K562 (cell line): ENCODE measurements at regions not wholly inside any gene's neighbourhood (a gene's known extent, or its start where the extent isn't known, plus 50 kb on each side); places are given as distances from the start of the nearest gene placed in this dataset.

ENCODE experiments used
- ATAC-seq: fragments of 200-7000 bp; cut with Tn5 transposase; 3 replicates; pipeline ENCODE4 v1.9.1; 2020; ENCODE audit warnings: moderate library complexity
- BruUV-seq: library from RNA; stranded (reverse); fragments of 400-500 nt; replicated peaks from 2 replicates; lab custom pipeline; 2021; lab: Mats Ljungman, UMichigan
- CTCF ChIA-PET: fragments of 300-600 bp; formaldehyde crosslinking; extraction: SDS; loops from one replicate; lab custom pipeline; 2021; ENCODE audit warnings: low intra/inter-chr PET ratio; lab: Yijun Ruan, JAX
- POLR2A ChIA-PET: fragments of 300-600, 350-650 bp; sonication (Branson Sonifier 250); formaldehyde crosslinking; extraction: SDS; loops from one replicate; lab custom pipeline; 2021; ENCODE audit warnings: antibody characterized with exemption, inconsistent platforms; lab: Yijun Ruan, JAX
- DNase-seq, 4 experiments: peaks; one replicate each; pipeline versions ENCODE4 v3.0.0 to v3.0.0-alpha.2; 2011 to 2018; ENCODE audit warnings: low spot score in 3 of 4, mixed read lengths in 3 of 4; ENCODE audit errors: extremely low read depth in 1 of 4
- FAIRE-seq: peaks from 2 replicates; lab custom pipeline; 2011; peaks lifted over from hg19 to GRCh38; lab: Jason Lieb, UNC
- H2AFZ ChIP-seq: 2 replicates; pipeline ENCODE4 v1.6.0; 2011; ENCODE audit warnings: low read depth, low read length, control low read depth, inconsistent platforms
- H3K27ac ChIP-seq: fragments of 200-600 bp; 3 replicates; pipeline ENCODE4 v1.8.0; 2011; ENCODE audit warnings: low read depth, mild to moderate bottlenecking, control low read depth, inconsistent platforms, low read length, moderate library complexity, mixed read lengths; ENCODE audit errors: extremely low read depth
- H3K27me3 ChIP-seq, 2 experiments: fragments of 300-600 bp in 1 of 2; 2 replicates in 1 of 2; 3 replicates in 1 of 2; pipeline versions ENCODE4 v1.6.0 to v1.8.0; 2011; ENCODE audit warnings: inconsistent platforms in 2 of 2, low read length in 2 of 2, mild to moderate bottlenecking in 1 of 2, mixed read lengths in 1 of 2, moderate library complexity in 1 of 2; ENCODE audit not compliant: control insufficient read depth in 2 of 2, insufficient read depth in 2 of 2
- H3K36me3 ChIP-seq: fragments of 300-600 bp; 3 replicates; pipeline ENCODE4 v1.8.0; 2011; ENCODE audit warnings: mild to moderate bottlenecking, low read length, inconsistent platforms; ENCODE audit not compliant: control insufficient read depth, insufficient read depth
- H3K4me1 ChIP-seq, 2 experiments: fragments of 200-600 bp in 1 of 2; replicated peaks in 1 of 2; 2 replicates in 1 of 2; 3 replicates in 1 of 2; pipeline versions ENCODE4 v1.5.1 to v1.8.0; 2011; ENCODE audit warnings: inconsistent platforms in 2 of 2, low read length in 2 of 2, mild to moderate bottlenecking in 1 of 2, mixed read lengths in 1 of 2, moderate library complexity in 1 of 2; ENCODE audit not compliant: control insufficient read depth in 2 of 2, insufficient read depth in 2 of 2
- H3K4me2 ChIP-seq: 2 replicates; pipeline ENCODE4 v1.6.1; 2011; ENCODE audit warnings: low read length, control low read depth, inconsistent platforms, mixed read lengths; ENCODE audit not compliant: insufficient read depth
- H3K4me3 ChIP-seq: fragments of 200-600 bp; sonication (generic), shearing (Covaris generic); 2 replicates; pipeline ENCODE4 v1.5.1; 2016; ENCODE audit warnings: control low read depth, inconsistent platforms
- H3K79me2 ChIP-seq: fragments of 200-600 bp; 3 replicates; pipeline ENCODE4 v1.8.0; 2011; ENCODE audit warnings: low read length, inconsistent platforms; ENCODE audit not compliant: control insufficient read depth, insufficient read depth
- H3K9ac ChIP-seq, 2 experiments: 2 replicates each; pipeline versions ENCODE4 v1.6.0 to v1.6.1; 2011; ENCODE audit warnings: low read depth in 2 of 2, low read length in 2 of 2, control low read depth in 1 of 2, inconsistent platforms in 1 of 2, mild to moderate bottlenecking in 1 of 2, mixed read lengths in 1 of 2; ENCODE audit not compliant: insufficient read depth in 1 of 2
- H3K9me1 ChIP-seq: one replicate; pipeline ENCODE4 v1.6.0; 2011; ENCODE audit warnings: inconsistent platforms, mild to moderate bottlenecking, low read length, moderate library complexity; ENCODE audit not compliant: control insufficient read depth, insufficient read depth
- H3K9me3 ChIP-seq: replicated peaks from 2 replicates; pipeline ENCODE4 v1.5.1; 2011; ENCODE audit warnings: low read depth, low read length, inconsistent platforms; ENCODE audit not compliant: control insufficient read depth, insufficient read depth
- H4K20me1 ChIP-seq: replicated peaks from 2 replicates; pipeline ENCODE4 v1.6.1; 2011; ENCODE audit warnings: low read length, inconsistent platforms, mixed read lengths; ENCODE audit not compliant: control insufficient read depth, insufficient read depth
- CSDE1 ChIP-seq, 2 experiments: fragments of 450-650 bp; IDR thresholded peaks; 2 replicates each; pipeline ENCODE4 v1.6.1; 2016; ENCODE audit warnings: mild to moderate bottlenecking in 1 of 2
- MED1 ChIP-seq: sonication (generic); formaldehyde crosslinking; IDR thresholded peaks from 2 replicates; pipeline ENCODE4 v1.8.1; 2023; ENCODE audit warnings: missing genetic modification reagents, borderline replicate concordance
- PHB2 ChIP-seq: fragments of 450-650 bp; IDR thresholded peaks from 2 replicates; pipeline ENCODE4 v1.6.1; 2017; ENCODE audit warnings: low read depth
- PHTF2 ChIP-seq: fragments of 250-450 bp; sonication (Bioruptor Pico); IDR thresholded peaks from 2 replicates; pipeline ENCODE4 v1.5.0; 2021; ENCODE audit warnings: mild to moderate bottlenecking
- TOE1 ChIP-seq, 2 experiments: fragments of 450-650 bp in 1 of 2; sonication (generic) in 1 of 2; formaldehyde crosslinking in 1 of 2; IDR thresholded peaks; 2 replicates each; pipeline versions ENCODE4 v1.7.1 to v1.8.0; 2016 to 2022; ENCODE audit warnings: borderline replicate concordance in 2 of 2, mild to moderate bottlenecking in 2 of 2, antibody characterized with exemption in 1 of 2, inconsistent platforms in 1 of 2, low read depth in 1 of 2, missing genetic modification reagents in 1 of 2, moderate library complexity in 1 of 2
- ZBTB11 ChIP-seq, 3 experiments: fragments of 200-800 bp in 1 of 3; fragments of 250-450 bp in 1 of 3; fragments of 450-650 bp in 1 of 3; sonication (Bioruptor Pico) in 1 of 3; sonication (Bioruptor generic) in 1 of 3; formaldehyde crosslinking in 1 of 3; IDR thresholded peaks; 2 replicates each; pipeline versions ENCODE4 v1.6.1 to v1.8.0; 2016 to 2022; ENCODE audit warnings: mild to moderate bottlenecking in 2 of 3, missing genetic modification characterization in 2 of 3, missing compliant biosample characterization in 1 of 3, moderate library complexity in 1 of 3
- ZNF282 ChIP-seq: sonication (generic); formaldehyde crosslinking; IDR thresholded peaks from 2 replicates; pipeline ENCODE4 v1.8.1; 2023; ENCODE audit warnings: missing genetic modification reagents
- ZNF592 ChIP-seq: fragments of 450-650 bp; IDR thresholded peaks from 2 replicates; pipeline ENCODE4 v1.6.1; 2017; ENCODE audit warnings: antibody characterized with exemption, mild to moderate bottlenecking
- WGBS: fragments of 100-300 bp; shearing (Covaris generic); methylation state at CpG from one replicate; pipeline ENCODE4 v1.1.6; 2016; ENCODE audit warnings: low coverage, mixed read lengths; ENCODE audit not compliant: insufficient coverage; ENCODE audit errors: missing lambda C conversion rate; 5-methylcytosine and 5-hydroxymethylcytosine counted together
- in situ Hi-C: fragments of 300-500 bp; cut with MboI; formaldehyde crosslinking; loops from 4 replicates; pipeline ENCODE4 v1.15.0; 2018; ENCODE audit warnings: inconsistent platforms, mixed read lengths
- intact Hi-C: fragments of 100-400 bp; cut with micrococcal nuclease; formaldehyde crosslinking; loops from 2 replicates; pipeline ENCODE4 v1.14.2; 2022

GRCh38 chr7:108659261-108659660 is 89.6 kb downstream of the DNAJB9 start:
- Histone ChIP-seq H3K27ac (no peak overlapping the region), H3K4me3 (no peak overlapping the region), H3K27me3 (peaks cover 0 to 11% of the 10 kb centered on the region in 2 experiments; a peak in 2 of 5 replicates), H4K20me1 (no peaks in the 10 kb centered on the region), H3K36me3 (no peaks in the 10 kb centered on the region), H3K9ac (no peak overlapping the region), H3K9me3 (no peaks in the 10 kb centered on the region), H3K4me2 (no peak overlapping the region), H3K4me1 (no peaks in the 10 kb centered on the region), H3K79me2 (no peaks in the 10 kb centered on the region), H3K9me1 (no peaks in the 10 kb centered on the region), H2AFZ (no peak overlapping the region)
- WGBS = 3% methylated on average over 3 of the region's 3 CpGs
- POLR2A ChIA-PET = no interaction called here
- ATAC-seq (no peak), DNase-seq (no peak), FAIRE-seq (no peak)
- intact Hi-C loops = no loop called here
- in situ Hi-C loops = no loop called here
- TF ChIP-seq CSDE1 (IDR thresholded peaks at IDR 0.05) (no peak), TOE1 (IDR thresholded peaks at IDR 0.05; ENCODE audit: borderline replicate concordance) (no peak), TOE1 (CRISPR knock-in tag; IDR thresholded peaks at IDR 0.05; ENCODE audit: borderline replicate concordance, low read depth) (no peak)
- CTCF ChIA-PET = no interaction called here
- no TSS peak for BruUV-seq

GRCh38 chr7:108659867-108660266 is 90.2 kb downstream of the DNAJB9 start:
- H3K36me3 ChIP-seq = no peaks in the 10 kb centered on the region
- H3K4me3 ChIP-seq = no peak overlapping the region
- H3K9me1 ChIP-seq = no peaks in the 10 kb centered on the region
- peaks cover 0 to 11% of the 10 kb centered on the region in 2 experiments; a peak in 2 of 5 replicates for H3K27me3 ChIP-seq
- DNase-seq (no peak), ATAC-seq (no peak), FAIRE-seq (no peak)
- H2AFZ ChIP-seq = no peak overlapping the region
- no peaks in the 10 kb centered on the region for H3K4me1 ChIP-seq
- H3K79me2 ChIP-seq = no peaks in the 10 kb centered on the region
- 0% methylated on average over 2 of the region's 2 CpGs for WGBS
- H3K27ac ChIP-seq = no peak overlapping the region
- intact Hi-C loops (no loop called here), in situ Hi-C loops (no loop called here)
- H3K4me2 ChIP-seq = no peak overlapping the region
- H4K20me1 ChIP-seq = no peaks in the 10 kb centered on the region
- ChIA-PET POLR2A (no interaction called here), CTCF (interaction anchor here (0.6 kb wide), 1 partner anchor 685 kb away, joined by 3 read pairs; no protein-coding TSS in a partner anchor)
- no peaks in the 10 kb centered on the region for H3K9me3 ChIP-seq
- BruUV-seq = no TSS peak
- H3K9ac ChIP-seq = no peak overlapping the region
- TF ChIP-seq ZNF282 (no peak), MED1 (CRISPR knock-in tag) (no peak), ZNF592 (no peak), PHB2 (no peak), PHTF2 (CRISPR knock-in tag) (no peak), ZBTB11 (CRISPR knock-in tag; IDR thresholded peaks at IDR 0.05) (no peak)
